K562 (cell line): ENCODE measurements at regions not wholly inside any gene's neighbourhood (a gene's known extent, or its start where the extent isn't known, plus 50 kb on each side); places are given as distances from the start of the nearest gene placed in this dataset.

Experiments used
- ATAC-seq: fragments of 200-7000 bp; cut with Tn5 transposase; 3 replicates; pipeline ENCODE4 v1.9.1; 2020; ENCODE audit warnings: moderate library complexity
- BruUV-seq: library from RNA; stranded (reverse); fragments of 400-500 nt; replicated peaks from 2 replicates; lab custom pipeline; 2021; lab: Mats Ljungman, UMichigan
- CTCF ChIA-PET: fragments of 300-600 bp; formaldehyde crosslinking; extraction: SDS; loops from one replicate; lab custom pipeline; 2021; ENCODE audit warnings: low intra/inter-chr PET ratio; lab: Yijun Ruan, JAX
- POLR2A ChIA-PET: fragments of 300-600, 350-650 bp; sonication (Branson Sonifier 250); formaldehyde crosslinking; extraction: SDS; loops from one replicate; lab custom pipeline; 2021; ENCODE audit warnings: antibody characterized with exemption, inconsistent platforms; lab: Yijun Ruan, JAX
- DNase-seq, 4 experiments: peaks; one replicate each; pipeline versions ENCODE4 v3.0.0 to v3.0.0-alpha.2; 2011 to 2018; ENCODE audit warnings: low spot score in 3 of 4, mixed read lengths in 3 of 4; ENCODE audit errors: extremely low read depth in 1 of 4
- FAIRE-seq: peaks from 2 replicates; lab custom pipeline; 2011; peaks lifted over from hg19 to GRCh38; lab: Jason Lieb, UNC
- H2AFZ ChIP-seq: 2 replicates; pipeline ENCODE4 v1.6.0; 2011; ENCODE audit warnings: low read depth, low read length, control low read depth, inconsistent platforms
- H3K27ac ChIP-seq: fragments of 200-600 bp; 3 replicates; pipeline ENCODE4 v1.8.0; 2011; ENCODE audit warnings: low read depth, mild to moderate bottlenecking, control low read depth, inconsistent platforms, low read length, moderate library complexity, mixed read lengths; ENCODE audit errors: extremely low read depth
- H3K27me3 ChIP-seq, 2 experiments: fragments of 300-600 bp in 1 of 2; 2 replicates in 1 of 2; 3 replicates in 1 of 2; pipeline versions ENCODE4 v1.6.0 to v1.8.0; 2011; ENCODE audit warnings: inconsistent platforms in 2 of 2, low read length in 2 of 2, mild to moderate bottlenecking in 1 of 2, mixed read lengths in 1 of 2, moderate library complexity in 1 of 2; ENCODE audit not compliant: control insufficient read depth in 2 of 2, insufficient read depth in 2 of 2
- H3K36me3 ChIP-seq: fragments of 300-600 bp; 3 replicates; pipeline ENCODE4 v1.8.0; 2011; ENCODE audit warnings: mild to moderate bottlenecking, low read length, inconsistent platforms; ENCODE audit not compliant: control insufficient read depth, insufficient read depth
- H3K4me1 ChIP-seq, 2 experiments: fragments of 200-600 bp in 1 of 2; replicated peaks in 1 of 2; 2 replicates in 1 of 2; 3 replicates in 1 of 2; pipeline versions ENCODE4 v1.5.1 to v1.8.0; 2011; ENCODE audit warnings: inconsistent platforms in 2 of 2, low read length in 2 of 2, mild to moderate bottlenecking in 1 of 2, mixed read lengths in 1 of 2, moderate library complexity in 1 of 2; ENCODE audit not compliant: control insufficient read depth in 2 of 2, insufficient read depth in 2 of 2
- H3K4me2 ChIP-seq: 2 replicates; pipeline ENCODE4 v1.6.1; 2011; ENCODE audit warnings: low read length, control low read depth, inconsistent platforms, mixed read lengths; ENCODE audit not compliant: insufficient read depth
- H3K4me3 ChIP-seq: fragments of 200-600 bp; sonication (generic), shearing (Covaris generic); 2 replicates; pipeline ENCODE4 v1.5.1; 2016; ENCODE audit warnings: control low read depth, inconsistent platforms
- H3K79me2 ChIP-seq: fragments of 200-600 bp; 3 replicates; pipeline ENCODE4 v1.8.0; 2011; ENCODE audit warnings: low read length, inconsistent platforms; ENCODE audit not compliant: control insufficient read depth, insufficient read depth
- H3K9ac ChIP-seq, 2 experiments: 2 replicates each; pipeline versions ENCODE4 v1.6.0 to v1.6.1; 2011; ENCODE audit warnings: low read depth in 2 of 2, low read length in 2 of 2, control low read depth in 1 of 2, inconsistent platforms in 1 of 2, mild to moderate bottlenecking in 1 of 2, mixed read lengths in 1 of 2; ENCODE audit not compliant: insufficient read depth in 1 of 2
- H3K9me1 ChIP-seq: one replicate; pipeline ENCODE4 v1.6.0; 2011; ENCODE audit warnings: inconsistent platforms, mild to moderate bottlenecking, low read length, moderate library complexity; ENCODE audit not compliant: control insufficient read depth, insufficient read depth
- H3K9me3 ChIP-seq: replicated peaks from 2 replicates; pipeline ENCODE4 v1.5.1; 2011; ENCODE audit warnings: low read depth, low read length, inconsistent platforms; ENCODE audit not compliant: control insufficient read depth, insufficient read depth
- H4K20me1 ChIP-seq: replicated peaks from 2 replicates; pipeline ENCODE4 v1.6.1; 2011; ENCODE audit warnings: low read length, inconsistent platforms, mixed read lengths; ENCODE audit not compliant: control insufficient read depth, insufficient read depth
- C11orf30 ChIP-seq: fragments of 450-650 bp; IDR thresholded peaks from 2 replicates; pipeline ENCODE4 v1.6.1; 2016; ENCODE audit warnings: low read depth, mild to moderate bottlenecking
- CBFB ChIP-seq: sonication (generic); formaldehyde crosslinking; IDR thresholded peaks from 2 replicates; pipeline ENCODE4 v1.4.0; 2020; ENCODE audit warnings: mild to moderate bottlenecking, missing genetic modification reagents
- ELK3 ChIP-seq: fragments of 450-650 bp; formaldehyde crosslinking; IDR thresholded peaks from 2 replicates; pipeline ENCODE4 v1.4.0; 2020; ENCODE audit warnings: mild to moderate bottlenecking
- HDAC1 ChIP-seq, 2 experiments: fragments of 450-650 bp; IDR thresholded peaks; 2 replicates each; pipeline ENCODE4 v1.6.1; 2016 to 2017; ENCODE audit warnings: inconsistent platforms in 1 of 2, mild to moderate bottlenecking in 1 of 2, moderate library complexity in 1 of 2
- HLTF ChIP-seq: fragments of 450-650 bp; IDR thresholded peaks from 2 replicates; pipeline ENCODE4 v1.6.1; 2016
- IFI16 ChIP-seq: fragments of 250-450 bp; sonication (Bioruptor Pico); IDR thresholded peaks from 2 replicates; pipeline ENCODE4 v2.1.2; 2022; ENCODE audit warnings: mild to moderate bottlenecking, inconsistent platforms
- MTA3 ChIP-seq: fragments of 450-650 bp; formaldehyde crosslinking; IDR thresholded peaks from 2 replicates; pipeline ENCODE4 v1.6.1; 2017; ENCODE audit warnings: mild to moderate bottlenecking, borderline replicate concordance
- NR2F6 ChIP-seq: fragments of 450-650 bp; formaldehyde crosslinking; IDR thresholded peaks from 2 replicates; pipeline ENCODE4 v1.4.0; 2020; ENCODE audit warnings: mild to moderate bottlenecking
- RBBP5 ChIP-seq: fragments of 200-600 bp; sonication (generic); IDR thresholded peaks from 2 replicates; pipeline ENCODE4 v1.6.1; 2012; ENCODE audit warnings: borderline replicate concordance, mild to moderate bottlenecking, low read length, control low read depth, inconsistent platforms; ENCODE audit not compliant: insufficient read depth, poor library complexity, severe bottlenecking
- RFX1 ChIP-seq: fragments of 450-650 bp; IDR thresholded peaks from 2 replicates; pipeline ENCODE4 v1.6.1; 2016; ENCODE audit warnings: mild to moderate bottlenecking, moderate library complexity
- SMAD3 ChIP-seq: fragments of 450-650 bp; formaldehyde crosslinking; conservative IDR thresholded peaks from 2 replicates; pipeline ENCODE4 v1.4.0; 2020; ENCODE audit warnings: mild to moderate bottlenecking
- THAP12 ChIP-seq: fragments of 250-450 bp; sonication (Bioruptor Pico); IDR thresholded peaks from 2 replicates; pipeline ENCODE4 v1.9.0; 2021; ENCODE audit warnings: mild to moderate bottlenecking, inconsistent platforms
- ZFP91 ChIP-seq: sonication (generic); formaldehyde crosslinking; IDR thresholded peaks from 2 replicates; pipeline ENCODE4 v1.8.0; 2022; ENCODE audit warnings: mild to moderate bottlenecking, missing genetic modification reagents
- ZNF124 ChIP-seq: sonication (generic); formaldehyde crosslinking; IDR thresholded peaks from 2 replicates; pipeline ENCODE4 v1.8.1; 2022; ENCODE audit warnings: missing genetic modification reagents
- ZNF140 ChIP-seq: fragments of 250-450 bp; sonication (Bioruptor Pico); IDR thresholded peaks from 2 replicates; pipeline ENCODE4 v1.8.0; 2021; ENCODE audit warnings: moderate library complexity, mild to moderate bottlenecking, inconsistent platforms
- ZNF311 ChIP-seq: fragments of 250-450 bp; sonication (Bioruptor Pico); IDR thresholded peaks from 2 replicates; pipeline ENCODE4 v1.4.0; 2020; ENCODE audit warnings: mild to moderate bottlenecking, moderate library complexity
- ZNF395 ChIP-seq: fragments of 200-800 bp; sonication (Bioruptor generic); IDR thresholded peaks from 2 replicates; pipeline ENCODE4 v1.6.1; 2017; ENCODE audit warnings: missing genetic modification characterization, missing compliant biosample characterization
- ZZZ3 ChIP-seq: fragments of 450-650 bp; IDR thresholded peaks from 2 replicates; pipeline ENCODE4 v1.6.1; 2016; ENCODE audit warnings: antibody characterized with exemption, mild to moderate bottlenecking, moderate library complexity
- WGBS: fragments of 100-300 bp; shearing (Covaris generic); methylation state at CpG from one replicate; pipeline ENCODE4 v1.1.6; 2016; ENCODE audit warnings: low coverage, mixed read lengths; ENCODE audit not compliant: insufficient coverage; ENCODE audit errors: missing lambda C conversion rate; 5-methylcytosine and 5-hydroxymethylcytosine counted together
- in situ Hi-C: fragments of 300-500 bp; cut with MboI; formaldehyde crosslinking; loops from 4 replicates; pipeline ENCODE4 v1.15.0; 2018; ENCODE audit warnings: inconsistent platforms, mixed read lengths
- intact Hi-C: fragments of 100-400 bp; cut with micrococcal nuclease; formaldehyde crosslinking; loops from 2 replicates; pipeline ENCODE4 v1.14.2; 2022

GRCh38 chr2:204364860-204365535, 180.3 kb upstream of the PARD3B start:
- in situ Hi-C loops: no loop called here
- no peaks in the 10 kb centered on the region for H4K20me1 ChIP-seq
- ATAC-seq (no peak), DNase-seq (no peak), FAIRE-seq (no peak)
- ChIA-PET POLR2A (no interaction called here), CTCF (no interaction called here)
- intact Hi-C loops: no loop called here
- no peak overlapping the region for H3K4me3 ChIP-seq
- H3K9ac ChIP-seq: no peak overlapping the region
- H3K9me1 ChIP-seq: no peaks in the 10 kb centered on the region
- H3K36me3 ChIP-seq: no peaks in the 10 kb centered on the region
- peaks cover 0 to 2% of the 10 kb centered on the region in 2 experiments; a peak in 2 of 5 replicates for H3K4me1 ChIP-seq
- no peak overlapping the region for H3K27ac ChIP-seq
- no TSS peak for BruUV-seq
- H3K9me3 ChIP-seq: no peaks in the 10 kb centered on the region
- H2AFZ ChIP-seq: 0 out of 2 replicates have a peak overlapping the region, but pooled peaks have one; percentile 24
- no peaks in the 10 kb centered on the region for H3K79me2 ChIP-seq
- no peak overlapping the region for H3K4me2 ChIP-seq
- no peaks in the 10 kb centered on the region for H3K27me3 ChIP-seq
- 34% methylated on average over 4 of the region's 6 CpGs for WGBS
- TF ChIP-seq THAP12 (CRISPR knock-in tag) (no peak), ZZZ3 (no peak), HLTF (no peak), ZFP91 (CRISPR knock-in tag) (no peak), CBFB (CRISPR knock-in tag) (no peak), HDAC1 (IDR thresholded peaks at IDR 0.05) (no peak), ZNF311 (CRISPR knock-in tag) (no peak), SMAD3 (no peak), ZNF140 (no peak), RFX1 (no peak), RBBP5 (no peak), C11orf30 (no peak), ELK3 (CRISPR knock-in tag) (no peak), ZNF124 (CRISPR knock-in tag) (no peak), MTA3 (no peak), ZNF395 (CRISPR knock-in tag) (no peak), NR2F6 (CRISPR knock-in tag) (no peak), IFI16 (CRISPR knock-in tag) (no peak)
